GM20000 (cell line): ENCODE measurements at regions not wholly inside any gene's neighbourhood (a gene's known extent, or its start where the extent isn't known, plus 50 kb on each side); places are given as distances from the start of the nearest gene placed in this dataset.

Source experiments
- DNase-seq: peaks from one replicate; pipeline ENCODE4 v3.0.0; 2012; ENCODE audit warnings: low spot score
- CTCF ChIP-seq: IDR thresholded peaks from 2 replicates; pipeline ENCODE4 v1.5.1; 2012; ENCODE audit warnings: mild to moderate bottlenecking, control low read depth; ENCODE audit errors: extremely low read depth, missing control alignments

GRCh38 chr6:14732226-14732843 is 513.5 kb upstream of the JARID2 start:
- no peak for TF ChIP-seq CTCF
- DNase-seq, result no peak

GRCh38 chr6:14732844-14733757 is 512.8 kb upstream of the JARID2 start:
- TF ChIP-seq CTCF, result no peak

GRCh38 chr6:14734052-14734415 is 511.8 kb upstream of the JARID2 start:
- TF ChIP-seq CTCF, result no peak
- no peak for DNase-seq

More at GRCh38 chr6:14732844-14733757, 512.8 kb upstream of the JARID2 start:
- DNase-seq, result no peak

GRCh38 chr6:14734416-14735340 is 511.2 kb upstream of the JARID2 start:
- TF ChIP-seq CTCF, result no peak

GRCh38 chr6:14735956-14736486 is 509.8 kb upstream of the JARID2 start:
- no peak for DNase-seq
- no peak for TF ChIP-seq CTCF

More at GRCh38 chr6:14734416-14735340, 511.2 kb upstream of the JARID2 start:
- DNase-seq, result peak; percentile 49

- TF ChIP-seq CTCF, result no peak
- no peak for DNase-seq
Observed at GRCh38 chr6:14736554-14736953, 509.3 kb upstream of the JARID2 start.

- TF ChIP-seq CTCF, result no peak
Observed at GRCh38 chr6:14738497-14738896, 507.4 kb upstream of the JARID2 start.

More at GRCh38 chr6:14738497-14738896, 507.4 kb upstream of the JARID2 start:
- DNase-seq, result no peak
